Transverse colon (tissue), 4 donors: ENCODE measurements at regions not wholly inside any gene's neighbourhood (a gene's known extent, or its start where the extent isn't known, plus 50 kb on each side); places are given as distances from the start of the nearest gene placed in this dataset.

ENCODE experiments used
- DNase-seq: peaks from one replicate; pipeline ENCODE4 v3.0.0-alpha.2; 2019
- H3K27ac ChIP-seq, 4 donors: fragments of 200-600 bp; sonication (generic); 2 replicates each; pipeline ENCODE4 v1.5.1; 2016 to 2018; ENCODE audit warnings: inconsistent platforms in 4 of 4
- H3K27me3 ChIP-seq: fragments of 200-600 bp; sonication (generic); 2 replicates; pipeline ENCODE4 v1.5.1; 2017; ENCODE audit warnings: inconsistent platforms
- H3K36me3 ChIP-seq, 4 donors: fragments of 200-600 bp; sonication (generic); 2 replicates each; pipeline ENCODE4 v1.5.1; 2017 to 2019; ENCODE audit warnings: inconsistent platforms in 4 of 4
- H3K4me1 ChIP-seq, 4 donors: fragments of 200-600 bp; sonication (generic); 2 replicates each; pipeline ENCODE4 v1.5.1; 2017 to 2020; ENCODE audit warnings: inconsistent platforms in 4 of 4
- H3K4me3 ChIP-seq, 4 donors: fragments of 200-600 bp; sonication (generic); 1 replicate in 1 of 4; 2 replicates in 3 of 4; pipeline versions ENCODE4 v1.5.1 to v1.6.1; 2017 to 2019; ENCODE audit warnings: inconsistent platforms in 4 of 4
- H3K9me3 ChIP-seq, 2 donors: fragments of 200-600 bp; sonication (generic); 2 replicates each; pipeline ENCODE4 v1.5.1; 2017 to 2019; ENCODE audit warnings: inconsistent platforms in 2 of 2
- EP300 ChIP-seq: sonication (generic); formaldehyde crosslinking; IDR thresholded peaks from one replicate; pipeline ENCODE4 v1.6.1; 2017; ENCODE audit warnings: antibody characterized with exemption, low read depth
- POLR2A ChIP-seq: fragments of 450-650 bp; IDR thresholded peaks from one replicate; pipeline ENCODE4 v1.6.1; 2016; ENCODE audit warnings: antibody characterized with exemption, mild to moderate bottlenecking, moderate library complexity
- POLR2AphosphoS5 ChIP-seq, 3 donors: sonication (generic); formaldehyde crosslinking; IDR thresholded peaks; one replicate each; pipeline ENCODE4 v1.6.1; 2016; ENCODE audit warnings: antibody characterized with exemption in 3 of 3
- WGBS, 2 donors: methylation state at CpG; one replicate each; pipeline ENCODE4 v1.1.5; 2018; ENCODE audit warnings: low coverage in 1 of 2; 5-methylcytosine and 5-hydroxymethylcytosine counted together
- in situ Hi-C, 4 donors: fragments of 200-750 bp; cut with MboI; loops; one replicate each; pipeline versions ENCODE4 v1.15.0 to v1.15.1; 2017; ENCODE audit warnings: low sequenced_read_pairs in 3 of 4, low pct_ligation_motif_present in 1 of 4, low pct_unique_long_range_greater_than_20kb in 1 of 4
- intact Hi-C: fragments of 100-400 bp; cut with DNase I; formaldehyde crosslinking; loops from one replicate; pipeline ENCODE4 v1.15.1; 2023; ENCODE audit warnings: low total_unique reads
- TF ChIP-seq, protein P1 (sequence below), 5 experiments: fragments of 200-600 bp in 3 of 5; fragments of 450-650 bp in 2 of 5; sonication (generic) in 3 of 5; IDR thresholded peaks; 1 replicate in 2 of 5; 2 replicates in 3 of 5; pipeline ENCODE4 v1.5.1; 2016 to 2017; ENCODE audit warnings: antibody characterized with exemption in 5 of 5, inconsistent platforms in 3 of 5, mild to moderate bottlenecking in 2 of 5, moderate library complexity in 1 of 5

DNA sequence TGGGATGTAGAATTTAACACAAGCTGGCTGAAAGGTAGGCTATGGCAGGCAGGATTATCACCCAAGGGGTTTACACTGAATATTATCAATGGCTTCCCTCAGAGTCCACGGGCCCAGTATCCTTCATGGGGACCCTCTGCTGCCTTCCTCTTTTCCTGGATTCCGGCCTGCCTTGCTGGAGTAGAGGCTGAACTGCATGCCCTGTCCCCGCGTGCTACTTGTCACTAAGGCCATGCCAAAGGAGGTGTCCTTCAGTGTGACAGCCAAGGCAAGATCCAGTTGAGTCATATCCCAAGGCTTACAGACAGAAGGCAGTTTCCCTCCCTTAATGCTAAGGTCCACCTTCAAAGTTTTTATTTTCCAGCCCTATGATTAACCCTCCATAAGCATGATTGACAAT lies 156.3 kb downstream of the CYP26B1 start:
- intact Hi-C loops = loop anchor here (10.0 kb wide), 1 partner anchor 437 kb away; no protein-coding TSS in a partner anchor
- H3K4me1 ChIP-seq = no peaks in the 10 kb centered on the region
- WGBS, 2 donors = 93 to 100% methylated on average over 1 to 4 of the region's 4 CpGs

DNA sequence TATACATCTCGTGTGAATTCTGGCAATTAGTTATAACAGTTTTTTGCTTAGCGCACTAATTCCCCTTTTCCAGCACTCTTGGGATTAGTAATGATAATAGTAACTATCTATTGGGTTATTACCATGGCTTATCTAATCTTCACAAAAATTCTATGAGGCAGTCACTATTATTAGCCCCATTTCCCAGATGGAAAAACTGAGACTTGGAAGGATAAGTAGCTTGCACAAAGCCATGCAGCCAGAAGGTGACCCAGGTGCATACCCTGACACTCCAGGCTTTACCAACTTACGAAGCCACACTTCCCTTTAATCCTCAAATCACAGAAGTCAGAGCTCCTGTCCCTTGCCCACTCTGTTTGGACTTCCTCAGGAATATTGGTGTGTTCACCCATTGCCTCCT lies 156.8 kb downstream of the CYP26B1 start:
- Histone ChIP-seq H3K36me3 (no peaks in the 10 kb centered on the region), H3K9me3 (no peaks in the 10 kb centered on the region), H3K4me3 (no peak overlapping the region), H3K27ac (no peak overlapping the region), H3K27me3 (no peaks in the 10 kb centered on the region), H3K4me1 (no peaks in the 10 kb centered on the region)
- DNase-seq = no peak
- 80 to 84% methylated on average over 1 to 3 of the region's 3 CpGs for WGBS, 2 donors
- TF ChIP-seq POLR2AphosphoS5 (IDR thresholded peaks at IDR 0.05) (no peak), EP300 (no peak), POLR2A (no peak)
- TF ChIP-seq, protein P1, sequence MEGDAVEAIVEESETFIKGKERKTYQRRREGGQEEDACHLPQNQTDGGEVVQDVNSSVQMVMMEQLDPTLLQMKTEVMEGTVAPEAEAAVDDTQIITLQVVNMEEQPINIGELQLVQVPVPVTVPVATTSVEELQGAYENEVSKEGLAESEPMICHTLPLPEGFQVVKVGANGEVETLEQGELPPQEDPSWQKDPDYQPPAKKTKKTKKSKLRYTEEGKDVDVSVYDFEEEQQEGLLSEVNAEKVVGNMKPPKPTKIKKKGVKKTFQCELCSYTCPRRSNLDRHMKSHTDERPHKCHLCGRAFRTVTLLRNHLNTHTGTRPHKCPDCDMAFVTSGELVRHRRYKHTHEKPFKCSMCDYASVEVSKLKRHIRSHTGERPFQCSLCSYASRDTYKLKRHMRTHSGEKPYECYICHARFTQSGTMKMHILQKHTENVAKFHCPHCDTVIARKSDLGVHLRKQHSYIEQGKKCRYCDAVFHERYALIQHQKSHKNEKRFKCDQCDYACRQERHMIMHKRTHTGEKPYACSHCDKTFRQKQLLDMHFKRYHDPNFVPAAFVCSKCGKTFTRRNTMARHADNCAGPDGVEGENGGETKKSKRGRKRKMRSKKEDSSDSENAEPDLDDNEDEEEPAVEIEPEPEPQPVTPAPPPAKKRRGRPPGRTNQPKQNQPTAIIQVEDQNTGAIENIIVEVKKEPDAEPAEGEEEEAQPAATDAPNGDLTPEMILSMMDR (IDR thresholded peaks at IDR 0.05) = no peak
- in situ Hi-C loops = no loop called here
- intact Hi-C loops = loop anchor here (10.0 kb wide), 1 partner anchor 436 kb away; no protein-coding TSS in a partner anchor

More for the DNA sequence above, 156.3 kb downstream of the CYP26B1 start:
- Histone ChIP-seq H3K9me3 (no peaks in the 10 kb centered on the region), H3K36me3 (no peaks in the 10 kb centered on the region), H3K4me3 (no peak overlapping the region), H3K27ac (no peak overlapping the region), H3K27me3 (no peaks in the 10 kb centered on the region)
- DNase-seq = no peak
- TF ChIP-seq, protein P1 (IDR thresholded peaks at IDR 0.05) = no peak
- TF ChIP-seq POLR2AphosphoS5 (IDR thresholded peaks at IDR 0.05) (no peak), EP300 (no peak), POLR2A (no peak)
- in situ Hi-C loops = no loop called here

DNA sequence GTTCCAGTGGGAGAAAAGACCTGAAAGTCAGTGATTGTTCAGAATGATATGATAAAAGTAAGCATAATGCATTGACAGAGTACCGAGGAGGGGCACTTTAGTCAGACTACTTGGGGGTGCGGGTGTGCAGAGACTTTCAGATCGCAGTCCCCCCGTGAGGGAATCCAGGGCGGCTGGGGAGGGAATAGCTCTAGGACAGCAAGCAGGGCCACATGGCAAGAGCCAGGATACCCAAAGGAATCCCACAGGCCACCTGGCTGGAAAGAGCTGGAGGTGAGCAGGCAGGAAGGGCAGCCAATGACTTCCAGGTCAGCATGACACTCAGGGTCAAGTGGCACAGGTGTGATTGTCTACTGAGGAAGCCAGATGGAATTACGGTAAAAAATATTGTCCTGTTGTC lies 157.5 kb downstream of the CYP26B1 start:
- Histone ChIP-seq H3K9me3 (no peaks in the 10 kb centered on the region), H3K27ac (no peak overlapping the region), H3K36me3 (no peaks in the 10 kb centered on the region), H3K27me3 (no peaks in the 10 kb centered on the region), H3K4me1 (no peaks in the 10 kb centered on the region), H3K4me3 (no peak overlapping the region)
- no peak for TF ChIP-seq POLR2A
- no peak for TF ChIP-seq POLR2AphosphoS5 (IDR thresholded peaks at IDR 0.05)
- TF ChIP-seq, protein P1 (IDR thresholded peaks at IDR 0.05) = no peak
- no peak for TF ChIP-seq EP300
- no peak for DNase-seq
- intact Hi-C loops (loop anchor here (10.0 kb wide), 1 partner anchor 435 kb away; no protein-coding TSS in a partner anchor), in situ Hi-C loops (no loop called here)
- 89 to 100% methylated on average over 1 to 6 of the region's 6 CpGs for WGBS, 2 donors

DNA sequence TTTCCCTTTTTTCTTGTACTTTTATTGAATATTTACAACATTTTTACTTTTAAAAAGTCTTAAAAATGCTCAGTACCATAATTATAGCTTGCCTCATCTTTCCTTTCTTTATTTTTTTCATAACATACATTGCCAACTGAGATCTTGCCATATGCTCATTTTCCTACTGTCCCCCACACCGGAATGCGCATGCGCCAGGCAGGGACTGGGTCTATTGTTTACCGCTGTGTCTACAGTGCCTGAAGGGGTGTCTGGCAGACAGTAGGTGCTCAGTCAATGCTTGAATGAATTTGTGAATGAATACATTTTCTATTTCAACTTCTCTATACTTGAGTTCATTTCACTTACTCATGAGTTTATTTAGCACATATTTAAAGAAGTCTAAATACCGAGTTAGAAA lies 158.0 kb downstream of the CYP26B1 start:
- intact Hi-C loops (loop anchor here (10.0 kb wide), 1 partner anchor 435 kb away; no protein-coding TSS in a partner anchor), in situ Hi-C loops (no loop called here)
- Histone ChIP-seq H3K27me3 (no peaks in the 10 kb centered on the region), H3K9me3 (no peaks in the 10 kb centered on the region), H3K36me3 (no peaks in the 10 kb centered on the region), H3K4me1 (no peaks in the 10 kb centered on the region), H3K4me3 (no peak overlapping the region), H3K27ac (no peak overlapping the region)
- TF ChIP-seq, protein P1 (IDR thresholded peaks at IDR 0.05) = no peak
- TF ChIP-seq POLR2AphosphoS5 (IDR thresholded peaks at IDR 0.05) (no peak), EP300 (no peak), POLR2A (no peak)
- 91 to 93% methylated on average over 4 to 5 of the region's 5 CpGs for WGBS, 2 donors
- no peak for DNase-seq
